ENCODE measurements at regions not wholly inside any gene's neighbourhood (a gene's known extent, or its start where the extent isn't known, plus 50 kb on each side); places are given as distances from the start of the nearest gene placed in this dataset.
"Not testable (repeated sequence)": the region's sequence is repeated elsewhere in the genome, so short reads cannot be mapped to it uniquely, and the experiment has no call there.

GRCh38 chr20:53891306-53891894 is 179.0 kb downstream of the BCAS1 start:
- ATAC-seq (replicated peaks in 1 of 2), result no peak
- Mint-ChIP-seq H3K4me3 (no peak overlapping the region), H3K27ac (no peak overlapping the region), H3K9me3 (no peaks in the 10 kb centered on the region), H3K4me1 (ENCODE audit: low read depth) (peaks cover 65% of the 10 kb centered on the region), H3K36me3 (ENCODE audit: insufficient read depth in 2 of 2) (peaks cover 0 to 2% of the 10 kb centered on the region in 2 donors), H3K27me3 (ENCODE audit: low read depth) (no peaks in the 10 kb centered on the region)
- no peak for DNase-seq

- no peak overlapping the region for H3K4me3 Mint-ChIP-seq
- ATAC-seq (replicated peaks in 1 of 2), result no peak
- no peak for DNase-seq
- H3K4me1 Mint-ChIP-seq (ENCODE audit: low read depth), result peaks cover 71% of the 10 kb centered on the region
- peaks cover 0 to 2% of the 10 kb centered on the region in 2 donors for H3K36me3 Mint-ChIP-seq (ENCODE audit: insufficient read depth in 2 of 2)
- H3K9me3 Mint-ChIP-seq, result no peaks in the 10 kb centered on the region
- H3K27ac Mint-ChIP-seq, result no peak overlapping the region
- H3K27me3 Mint-ChIP-seq (ENCODE audit: low read depth), result no peaks in the 10 kb centered on the region
Measured at GRCh38 chr20:53890443-53891305, 179.7 kb downstream of the BCAS1 start.

- Mint-ChIP-seq H3K27ac (no peak overlapping the region), H3K27me3 (ENCODE audit: low read depth) (no peaks in the 10 kb centered on the region), H3K36me3 (ENCODE audit: insufficient read depth in 2 of 2) (peaks cover 0 to 2% of the 10 kb centered on the region in 2 donors), H3K4me1 (ENCODE audit: low read depth) (peaks cover 70% of the 10 kb centered on the region), H3K9me3 (no peaks in the 10 kb centered on the region), H3K4me3 (no peak overlapping the region)
- ATAC-seq (replicated peaks in 1 of 2) (no peak), DNase-seq (no peak)
Measured at GRCh38 chr20:53889411-53890148, 180.8 kb downstream of the BCAS1 start.

GRCh38 chr20:53888951-53889350 is 181.4 kb downstream of the BCAS1 start:
- peaks cover 70% of the 10 kb centered on the region for H3K4me1 Mint-ChIP-seq (ENCODE audit: low read depth)
- no peak overlapping the region for H3K4me3 Mint-ChIP-seq
- no peak for ATAC-seq (replicated peaks in 1 of 2)
- no peak for DNase-seq
- H3K9me3 Mint-ChIP-seq, result no peaks in the 10 kb centered on the region
- H3K27ac Mint-ChIP-seq, result no peak overlapping the region
- H3K27me3 Mint-ChIP-seq (ENCODE audit: low read depth), result no peaks in the 10 kb centered on the region
- peaks cover 0 to 2% of the 10 kb centered on the region in 2 donors for H3K36me3 Mint-ChIP-seq (ENCODE audit: insufficient read depth in 2 of 2)

GRCh38 chr20:53888510-53888909 is 181.9 kb downstream of the BCAS1 start:
- H3K27ac Mint-ChIP-seq, result no peak overlapping the region
- no peaks in the 10 kb centered on the region for H3K9me3 Mint-ChIP-seq
- no peak overlapping the region for H3K4me3 Mint-ChIP-seq
- DNase-seq (no peak), ATAC-seq (replicated peaks in 1 of 2) (no peak)
- H3K36me3 Mint-ChIP-seq (ENCODE audit: insufficient read depth in 2 of 2), result peaks cover 0 to 2% of the 10 kb centered on the region in 2 donors
- H3K27me3 Mint-ChIP-seq (ENCODE audit: low read depth), result no peaks in the 10 kb centered on the region
- H3K4me1 Mint-ChIP-seq (ENCODE audit: low read depth), result peaks cover 71% of the 10 kb centered on the region

- no peak overlapping the region for H3K27ac Mint-ChIP-seq
- H3K4me3 Mint-ChIP-seq, result no peak overlapping the region
- no peaks in the 10 kb centered on the region for H3K27me3 Mint-ChIP-seq (ENCODE audit: low read depth)
- no peak for DNase-seq
- H3K4me1 Mint-ChIP-seq (ENCODE audit: low read depth), result peaks cover 71% of the 10 kb centered on the region
- H3K9me3 Mint-ChIP-seq, result no peaks in the 10 kb centered on the region
- ATAC-seq (replicated peaks in 1 of 2), result no peak
- no peaks in the 10 kb centered on the region for H3K36me3 Mint-ChIP-seq (ENCODE audit: insufficient read depth in 2 of 2)
Measured at GRCh38 chr20:53887973-53888372, 182.4 kb downstream of the BCAS1 start.

GRCh38 chr20:53884859-53885541 is 185.4 kb downstream of the BCAS1 start:
- Mint-ChIP-seq H3K36me3 (ENCODE audit: insufficient read depth in 2 of 2) (peaks cover 0 to 2% of the 10 kb centered on the region in 2 donors), H3K4me3 (peak overlapping the region; percentile 72 to 75), H3K4me1 (ENCODE audit: low read depth) (peaks cover 72% of the 10 kb centered on the region), H3K27ac (peak overlapping the region; percentile 78), H3K27me3 (ENCODE audit: low read depth) (no peaks in the 10 kb centered on the region), H3K9me3 (peaks cover 0 to 3% of the 10 kb centered on the region in 2 donors)
- DNase-seq (peak; percentile 52 to 59), ATAC-seq (replicated peaks in 1 of 2) (peak; percentile 87 to 90)

- ATAC-seq (replicated peaks in 1 of 2) (no peak), DNase-seq (peak in 1 of 2 donors; percentile 25)
- no peaks in the 10 kb centered on the region for H3K27me3 Mint-ChIP-seq (ENCODE audit: low read depth)
- H3K36me3 Mint-ChIP-seq (ENCODE audit: insufficient read depth in 2 of 2), result peaks cover 0 to 2% of the 10 kb centered on the region in 2 donors
- no peak overlapping the region for H3K4me3 Mint-ChIP-seq
- peaks cover 0 to 3% of the 10 kb centered on the region in 2 donors for H3K9me3 Mint-ChIP-seq
- H3K4me1 Mint-ChIP-seq (ENCODE audit: low read depth), result peaks cover 72% of the 10 kb centered on the region
- peak overlapping the region; percentile 79 for H3K27ac Mint-ChIP-seq
Measured at GRCh38 chr20:53883098-53883911, 187.1 kb downstream of the BCAS1 start.

- H3K4me1 Mint-ChIP-seq (ENCODE audit: low read depth), result peaks cover 70% of the 10 kb centered on the region
- DNase-seq; H3K27me3 Mint-ChIP-seq (ENCODE audit: low read depth); H3K36me3 Mint-ChIP-seq (ENCODE audit: insufficient read depth in 2 of 2); H3K9me3 Mint-ChIP-seq; H3K27ac Mint-ChIP-seq; ATAC-seq (replicated peaks in 1 of 2); H3K4me3 Mint-ChIP-seq: not testable (repeated sequence)
Measured at GRCh38 chr20:53882438-53882986, 187.9 kb downstream of the BCAS1 start.

- ATAC-seq (replicated peaks in 1 of 2) (no peak), DNase-seq (no peak)
- H3K4me1 Mint-ChIP-seq (ENCODE audit: low read depth), result peaks cover 69% of the 10 kb centered on the region
- H3K36me3 Mint-ChIP-seq (ENCODE audit: insufficient read depth in 2 of 2), result peaks cover 0 to 2% of the 10 kb centered on the region in 2 donors
- H3K27me3 Mint-ChIP-seq (ENCODE audit: low read depth), result no peaks in the 10 kb centered on the region
- peaks cover 0 to 3% of the 10 kb centered on the region in 2 donors for H3K9me3 Mint-ChIP-seq
- H3K4me3 Mint-ChIP-seq, result no peak overlapping the region
- no peak overlapping the region for H3K27ac Mint-ChIP-seq
Measured at GRCh38 chr20:53881362-53881761, 189.0 kb downstream of the BCAS1 start.

GRCh38 chr20:53880108-53880641 is 190.2 kb downstream of the BCAS1 start:
- Mint-ChIP-seq H3K27me3 (ENCODE audit: low read depth) (no peaks in the 10 kb centered on the region), H3K4me3 (no peak overlapping the region), H3K36me3 (ENCODE audit: insufficient read depth in 2 of 2) (peaks cover 0 to 2% of the 10 kb centered on the region in 2 donors), H3K9me3 (peaks cover 0 to 3% of the 10 kb centered on the region in 2 donors), H3K4me1 (ENCODE audit: low read depth) (peaks cover 59% of the 10 kb centered on the region), H3K27ac (no peak overlapping the region)
- ATAC-seq (replicated peaks in 1 of 2) (no peak), DNase-seq (no peak)

All from activated T-cell treated with anti-CD3 and anti-CD28 coated beads, Interleukin-2, amount 50 U/mL, for 72 hours (primary cell).